ENCODE measurements at regions not wholly inside any gene's neighbourhood (a gene's known extent, or its start where the extent isn't known, plus 50 kb on each side); places are given as distances from the start of the nearest gene placed in this dataset.

Small RNAs in the stretch of these regions (small RNA-seq; reads per million reads assigned to genes)
- 0 reads per million in 2 experiments for gene MIR548AJ1
